Trophoblast cell (in vitro differentiated cells and primary cell): ENCODE measurements at regions not wholly inside any gene's neighbourhood (a gene's known extent, or its start where the extent isn't known, plus 50 kb on each side); places are given as distances from the start of the nearest gene placed in this dataset.

Source experiments
- DNase-seq, 2 donors: peaks; one replicate each; pipeline ENCODE4 v3.0.0-alpha.2; 2016
- H2AFZ ChIP-seq: 2 replicates; pipeline ENCODE4 v1.6.1; 2013; ENCODE audit warnings: low read length, moderate library complexity, mild to moderate bottlenecking; ENCODE audit not compliant: insufficient read depth, poor library complexity
- H2AK5ac ChIP-seq: 2 replicates; pipeline ENCODE4 v1.6.1; 2013; ENCODE audit warnings: mild to moderate bottlenecking, low read length
- H2BK120ac ChIP-seq: 2 replicates; pipeline ENCODE4 v1.6.1; 2013; ENCODE audit warnings: low read length, mild to moderate bottlenecking, moderate library complexity; ENCODE audit not compliant: insufficient read depth, poor library complexity
- H2BK12ac ChIP-seq: 2 replicates; pipeline ENCODE4 v1.6.1; 2013; ENCODE audit warnings: mild to moderate bottlenecking, low read length, moderate library complexity
- H2BK5ac ChIP-seq: 2 replicates; pipeline ENCODE4 v1.6.1; 2013; ENCODE audit warnings: low read length, low read depth, moderate library complexity, mild to moderate bottlenecking; ENCODE audit not compliant: poor library complexity
- H3K14ac ChIP-seq: 2 replicates; pipeline ENCODE4 v1.6.1; 2013; ENCODE audit warnings: mild to moderate bottlenecking, low read length
- H3K18ac ChIP-seq: 2 replicates; pipeline ENCODE4 v1.6.1; 2013; ENCODE audit warnings: mild to moderate bottlenecking, low read length
- H3K23ac ChIP-seq: 2 replicates; pipeline ENCODE4 v1.6.1; 2013; ENCODE audit warnings: low read length
- H3K27ac ChIP-seq: 2 replicates; pipeline ENCODE4 v1.5.1; 2013; ENCODE audit warnings: low read depth, mild to moderate bottlenecking, inconsistent platforms, low read length, moderate library complexity
- H3K27me3 ChIP-seq: 2 replicates; pipeline ENCODE4 v1.6.1; 2013; ENCODE audit warnings: inconsistent platforms, mild to moderate bottlenecking, low read length, moderate library complexity; ENCODE audit not compliant: insufficient read depth
- H3K36me3 ChIP-seq, 2 experiments: 1 replicate in 1 of 2; 2 replicates in 1 of 2; pipeline ENCODE4 v1.6.1; 2013; ENCODE audit warnings: low read length in 2 of 2, mild to moderate bottlenecking in 2 of 2, moderate library complexity in 1 of 2; ENCODE audit not compliant: insufficient read depth in 2 of 2, control insufficient read depth in 1 of 2
- H3K4ac ChIP-seq: 2 replicates; pipeline ENCODE4 v1.6.1; 2013; ENCODE audit warnings: low read depth, mild to moderate bottlenecking, low read length, moderate library complexity
- H3K4me1 ChIP-seq, 2 experiments: 1 replicate in 1 of 2; 2 replicates in 1 of 2; pipeline ENCODE4 v1.6.1; 2013; ENCODE audit warnings: low read length in 2 of 2, mild to moderate bottlenecking in 2 of 2, moderate library complexity in 1 of 2; ENCODE audit not compliant: insufficient read depth in 2 of 2, control insufficient read depth in 1 of 2
- H3K4me2 ChIP-seq: 2 replicates; pipeline ENCODE4 v1.6.1; 2013; ENCODE audit warnings: inconsistent platforms, mild to moderate bottlenecking, low read length, moderate library complexity
- H3K4me3 ChIP-seq: 2 replicates; pipeline ENCODE4 v1.5.1; 2013; ENCODE audit warnings: mild to moderate bottlenecking, low read depth, low read length, inconsistent platforms
- H3K79me1 ChIP-seq: one replicate; pipeline ENCODE4 v1.6.1; 2013; ENCODE audit warnings: low read length
- H3K79me2 ChIP-seq: 2 replicates; pipeline ENCODE4 v1.6.1; 2013; ENCODE audit warnings: low read length, mild to moderate bottlenecking; ENCODE audit not compliant: control insufficient read depth, insufficient read depth, poor library complexity
- H3K9ac ChIP-seq: 2 replicates; pipeline ENCODE4 v1.6.1; 2013; ENCODE audit warnings: mild to moderate bottlenecking, low read length
- H3K9me3 ChIP-seq: 2 replicates; pipeline ENCODE4 v1.6.1; 2013; ENCODE audit warnings: low read depth, mild to moderate bottlenecking, control low read depth, inconsistent platforms, low read length; ENCODE audit not compliant: insufficient read depth
- H4K12ac ChIP-seq: 2 replicates; pipeline ENCODE4 v1.6.1; 2013; ENCODE audit warnings: low read depth, mild to moderate bottlenecking, low read length, moderate library complexity
- H4K8ac ChIP-seq: 2 replicates; pipeline ENCODE4 v1.6.1; 2013; ENCODE audit warnings: low read depth, mild to moderate bottlenecking, low read length, moderate library complexity
- H4K91ac ChIP-seq: one replicate; pipeline ENCODE4 v1.6.1; 2013; ENCODE audit warnings: low read depth, mild to moderate bottlenecking, low read length, moderate library complexity
- WGBS: extraction: QIAGEN DNeasy Blood & Tissue Kit; methylation state at CpG from one replicate; pipeline ENCODE4 v1.1.7; 2013; ENCODE audit warnings: missing lambda C conversion rate; ENCODE audit not compliant: insufficient read length, insufficient coverage; ENCODE audit errors: extremely low coverage; 5-methylcytosine and 5-hydroxymethylcytosine counted together

GRCh38 chr10:123555616-123556015 is 110.5 kb upstream of the GPR26 start:
- H4K91ac ChIP-seq = no peak overlapping the region
- H3K18ac ChIP-seq = no peak overlapping the region
- no peak for DNase-seq
- no peak overlapping the region for H4K12ac ChIP-seq
- no peak overlapping the region for H3K4me3 ChIP-seq
- H2BK12ac ChIP-seq = no peak overlapping the region
- no peaks in the 10 kb centered on the region for H3K79me2 ChIP-seq
- no peaks in the 10 kb centered on the region for H3K36me3 ChIP-seq
- H2BK5ac ChIP-seq = no peak overlapping the region
- H2AFZ ChIP-seq = no peak overlapping the region
- no peak overlapping the region for H3K27ac ChIP-seq
- H3K14ac ChIP-seq = no peak overlapping the region
- H2BK120ac ChIP-seq = no peak overlapping the region
- H3K23ac ChIP-seq = no peak overlapping the region
- no peak overlapping the region for H2AK5ac ChIP-seq
- no peak overlapping the region for H3K4ac ChIP-seq
- no peak overlapping the region for H4K8ac ChIP-seq
- H3K4me2 ChIP-seq = no peak overlapping the region
- no CpG with 5 or more reads among the region's 4 CpGs for WGBS
- H3K9me3 ChIP-seq = peaks cover 2% of the 10 kb centered on the region
- H3K27me3 ChIP-seq = no peaks in the 10 kb centered on the region
- peaks cover 0 to 1% of the 10 kb centered on the region in 2 experiments for H3K4me1 ChIP-seq
- no peak overlapping the region for H3K9ac ChIP-seq
- H3K79me1 ChIP-seq = no peaks in the 10 kb centered on the region

GRCh38 chr10:123556049-123556448 is 110.1 kb upstream of the GPR26 start:
- Histone ChIP-seq H3K27ac (no peak overlapping the region), H3K79me1 (peaks cover 1% of the 10 kb centered on the region)
- WGBS = no CpG with 5 or more reads among the region's 7 CpGs

GRCh38 chr10:123556736-123557135 is 109.4 kb upstream of the GPR26 start:
- Histone ChIP-seq H2BK120ac (no peak overlapping the region), H3K36me3 (no peaks in the 10 kb centered on the region), H2BK12ac (no peak overlapping the region), H2AFZ (no peak overlapping the region), H3K9ac (no peak overlapping the region), H3K23ac (no peak overlapping the region), H3K4me2 (no peak overlapping the region), H2AK5ac (no peak overlapping the region), H2BK5ac (no peak overlapping the region), H3K79me2 (no peaks in the 10 kb centered on the region), H3K79me1 (peaks cover 2% of the 10 kb centered on the region), H3K4me3 (no peak overlapping the region), H3K4me1 (peaks cover 5 to 6% of the 10 kb centered on the region in 2 experiments), H4K8ac (no peak overlapping the region), H4K12ac (no peak overlapping the region), H3K9me3 (no peaks in the 10 kb centered on the region), H3K18ac (no peak overlapping the region), H4K91ac (no peak overlapping the region), H3K27ac (no peak overlapping the region), H3K14ac (no peak overlapping the region), H3K27me3 (no peaks in the 10 kb centered on the region), H3K4ac (no peak overlapping the region)
- no peak for DNase-seq
- WGBS = no CpG with 5 or more reads among the region's 16 CpGs

More at GRCh38 chr10:123556049-123556448, 110.1 kb upstream of the GPR26 start:
- no peak overlapping the region for H2AFZ ChIP-seq
- H3K14ac ChIP-seq = no peak overlapping the region
- H2BK120ac ChIP-seq = no peak overlapping the region
- H3K36me3 ChIP-seq = no peaks in the 10 kb centered on the region
- no peak overlapping the region for H3K4me3 ChIP-seq
- H4K91ac ChIP-seq = no peak overlapping the region
- no peak overlapping the region for H3K18ac ChIP-seq
- H3K9ac ChIP-seq = no peak overlapping the region
- H2BK5ac ChIP-seq = no peak overlapping the region
- H3K9me3 ChIP-seq = peaks cover 2% of the 10 kb centered on the region
- DNase-seq = no peak
- H3K4me1 ChIP-seq = peaks cover 4 to 5% of the 10 kb centered on the region in 2 experiments
- H3K27me3 ChIP-seq = no peaks in the 10 kb centered on the region
- H4K8ac ChIP-seq = no peak overlapping the region
- H3K79me2 ChIP-seq = no peaks in the 10 kb centered on the region
- H3K4me2 ChIP-seq = no peak overlapping the region
- no peak overlapping the region for H3K4ac ChIP-seq
- H2BK12ac ChIP-seq = no peak overlapping the region
- H2AK5ac ChIP-seq = no peak overlapping the region
- no peak overlapping the region for H3K23ac ChIP-seq
- no peak overlapping the region for H4K12ac ChIP-seq

GRCh38 chr10:123557366-123558108 is 108.6 kb upstream of the GPR26 start:
- no peak overlapping the region for H3K23ac ChIP-seq
- H3K4me2 ChIP-seq = no peak overlapping the region
- H2BK5ac ChIP-seq = no peak overlapping the region
- H3K36me3 ChIP-seq = no peaks in the 10 kb centered on the region
- no peak overlapping the region for H3K27ac ChIP-seq
- no peaks in the 10 kb centered on the region for H3K9me3 ChIP-seq
- no peak overlapping the region for H4K91ac ChIP-seq
- H4K8ac ChIP-seq = no peak overlapping the region
- H3K4me3 ChIP-seq = no peak overlapping the region
- DNase-seq = no peak
- H3K4me1 ChIP-seq = peaks cover 5 to 6% of the 10 kb centered on the region in 2 experiments
- no peak overlapping the region for H2AFZ ChIP-seq
- WGBS = no CpG with 5 or more reads among the region's 8 CpGs
- no peak overlapping the region for H2AK5ac ChIP-seq
- no peak overlapping the region for H4K12ac ChIP-seq
- no peak overlapping the region for H2BK12ac ChIP-seq
- H3K4ac ChIP-seq = no peak overlapping the region
- H3K79me2 ChIP-seq = no peaks in the 10 kb centered on the region
- H2BK120ac ChIP-seq = no peak overlapping the region
- H3K14ac ChIP-seq = no peak overlapping the region
- no peak overlapping the region for H3K9ac ChIP-seq
- no peak overlapping the region for H3K18ac ChIP-seq
- H3K79me1 ChIP-seq = peaks cover 2% of the 10 kb centered on the region
- H3K27me3 ChIP-seq = no peaks in the 10 kb centered on the region
